Vagina (tissue), 2 donors: ENCODE measurements at regions not wholly inside any gene's neighbourhood (a gene's known extent, or its start where the extent isn't known, plus 50 kb on each side); places are given as distances from the start of the nearest gene placed in this dataset.

Experiments
- DNase-seq, 2 donors: peaks; one replicate each; pipeline ENCODE4 v3.0.0-alpha.2; 2017; ENCODE audit errors: extremely low spot score in 2 of 2
- H3K27ac ChIP-seq: fragments of 200-600 bp; sonication (generic); one replicate; pipeline ENCODE4 v1.5.1; 2019
- H3K27me3 ChIP-seq: fragments of 200-600 bp; sonication (generic); one replicate; pipeline ENCODE4 v1.5.1; 2019
- H3K36me3 ChIP-seq, 2 donors: fragments of 200-600 bp; sonication (generic); one replicate each; pipeline ENCODE4 v1.5.1; 2017 to 2019
- H3K4me1 ChIP-seq: fragments of 200-600 bp; sonication (generic); one replicate; pipeline ENCODE4 v1.5.1; 2019
- H3K4me3 ChIP-seq, 2 donors: fragments of 200-600 bp; sonication (generic); 1 replicate in 1 of 2; 2 replicates in 1 of 2; pipeline ENCODE4 v1.5.1; 2016 to 2019
- H3K9me3 ChIP-seq: fragments of 200-600 bp; sonication (generic); one replicate; pipeline ENCODE4 v1.5.1; 2019
- CTCF ChIP-seq, 3 experiments: fragments of 450-650 bp in 2 of 3; fragments of 200-600 bp in 1 of 3; sonication (generic) in 1 of 3; IDR thresholded peaks; one replicate each; pipeline ENCODE4 v1.5.1; 2017 to 2019; ENCODE audit warnings: antibody characterized with exemption in 3 of 3, mild to moderate bottlenecking in 2 of 3, moderate library complexity in 2 of 3
- POLR2A ChIP-seq, 2 donors: fragments of 450-650 bp; IDR thresholded peaks; one replicate each; pipeline ENCODE4 v1.6.1; 2017; ENCODE audit warnings: antibody characterized with exemption in 2 of 2, mild to moderate bottlenecking in 2 of 2, moderate library complexity in 2 of 2
- POLR2AphosphoS5 ChIP-seq, 2 donors: sonication (generic); formaldehyde crosslinking; IDR thresholded peaks; one replicate each; pipeline ENCODE4 v1.9.0; 2017; ENCODE audit warnings: antibody characterized with exemption in 2 of 2, mild to moderate bottlenecking in 2 of 2, low read depth in 1 of 2; ENCODE audit not compliant: insufficient read depth in 1 of 2
- intact Hi-C: fragments of 100-400 bp; cut with DNase I; formaldehyde crosslinking; loops from one replicate; pipeline ENCODE4 v1.15.1; 2023

GRCh38 chr9:29200650-29201049 is 1627.4 kb upstream of the C9orf72 start:
- DNase-seq, result no peak

GRCh38 chr9:29203244-29203930 is 1630.1 kb upstream of the C9orf72 start:
- intact Hi-C loops, result no loop called here
- Histone ChIP-seq H3K4me3 (no peak overlapping the region), H3K27ac (no peak overlapping the region), H3K4me1 (no peaks in the 10 kb centered on the region), H3K9me3 (no peaks in the 10 kb centered on the region), H3K27me3 (no peaks in the 10 kb centered on the region), H3K36me3 (no peaks in the 10 kb centered on the region)
- no peak for DNase-seq
- no peak for TF ChIP-seq POLR2A (IDR thresholded peaks at IDR 0.05)
- TF ChIP-seq CTCF (IDR thresholded peaks at IDR 0.05), result no peak
- TF ChIP-seq POLR2AphosphoS5 (IDR thresholded peaks at IDR 0.05; ENCODE audit: insufficient read depth in 1 of 2, low read depth in 1 of 2), result no peak

More at GRCh38 chr9:29200650-29201049, 1627.4 kb upstream of the C9orf72 start:
- Histone ChIP-seq H3K9me3 (no peaks in the 10 kb centered on the region), H3K27ac (no peak overlapping the region), H3K36me3 (no peaks in the 10 kb centered on the region), H3K27me3 (no peaks in the 10 kb centered on the region), H3K4me1 (no peaks in the 10 kb centered on the region), H3K4me3 (no peak overlapping the region)
- intact Hi-C loops, result no loop called here
- TF ChIP-seq CTCF (IDR thresholded peaks at IDR 0.05) (no peak), POLR2A (IDR thresholded peaks at IDR 0.05) (no peak), POLR2AphosphoS5 (IDR thresholded peaks at IDR 0.05; ENCODE audit: insufficient read depth in 1 of 2, low read depth in 1 of 2) (no peak)

GRCh38 chr9:29208670-29209069 is 1635.4 kb upstream of the C9orf72 start:
- DNase-seq, result no peak
- no peak overlapping the region for H3K27ac ChIP-seq
- no peaks in the 10 kb centered on the region for H3K9me3 ChIP-seq
- peaks cover 14% of the 10 kb centered on the region for H3K4me1 ChIP-seq
- TF ChIP-seq POLR2A (IDR thresholded peaks at IDR 0.05), result no peak
- TF ChIP-seq CTCF (IDR thresholded peaks at IDR 0.05), result no peak
- TF ChIP-seq POLR2AphosphoS5 (IDR thresholded peaks at IDR 0.05; ENCODE audit: insufficient read depth in 1 of 2, low read depth in 1 of 2), result no peak
- H3K27me3 ChIP-seq, result no peaks in the 10 kb centered on the region
- intact Hi-C loops, result no loop called here
- no peak overlapping the region for H3K4me3 ChIP-seq
- no peaks in the 10 kb centered on the region for H3K36me3 ChIP-seq

- Histone ChIP-seq H3K4me3 (no peak overlapping the region), H3K36me3 (no peaks in the 10 kb centered on the region), H3K4me1 (peaks cover 16% of the 10 kb centered on the region), H3K27me3 (no peaks in the 10 kb centered on the region), H3K27ac (no peak overlapping the region), H3K9me3 (no peaks in the 10 kb centered on the region)
- TF ChIP-seq POLR2A (IDR thresholded peaks at IDR 0.05), result no peak
- no peak for TF ChIP-seq CTCF (IDR thresholded peaks at IDR 0.05)
- no peak for TF ChIP-seq POLR2AphosphoS5 (IDR thresholded peaks at IDR 0.05; ENCODE audit: insufficient read depth in 1 of 2, low read depth in 1 of 2)
- intact Hi-C loops, result no loop called here
- DNase-seq, result no peak
Measured at GRCh38 chr9:29209748-29210291, 1636.5 kb upstream of the C9orf72 start.

- H3K4me1 ChIP-seq, result peaks cover 16% of the 10 kb centered on the region
- no peak overlapping the region for H3K27ac ChIP-seq
- TF ChIP-seq CTCF (IDR thresholded peaks at IDR 0.05) (no peak), POLR2AphosphoS5 (IDR thresholded peaks at IDR 0.05; ENCODE audit: insufficient read depth in 1 of 2, low read depth in 1 of 2) (no peak), POLR2A (IDR thresholded peaks at IDR 0.05) (no peak)
- no peak overlapping the region for H3K4me3 ChIP-seq
- DNase-seq, result no peak
- no peaks in the 10 kb centered on the region for H3K36me3 ChIP-seq
- H3K9me3 ChIP-seq, result no peaks in the 10 kb centered on the region
- no peaks in the 10 kb centered on the region for H3K27me3 ChIP-seq
- intact Hi-C loops, result no loop called here
Measured at GRCh38 chr9:29211003-29211579, 1637.8 kb upstream of the C9orf72 start.
